Gastrocnemius medialis (tissue), 4 donors: ENCODE measurements at regions not wholly inside any gene's neighbourhood (a gene's known extent, or its start where the extent isn't known, plus 50 kb on each side); places are given as distances from the start of the nearest gene placed in this dataset.

Experiments
- ATAC-seq, 2 donors: fragments of 150-250 bp; one replicate each; pipeline ENCODE4 v1.9.1; 2016
- DNase-seq, 2 donors: peaks; one replicate each; pipeline ENCODE4 v3.0.0-alpha.2; 2019
- H3K27ac ChIP-seq, 4 donors: fragments of 200-600 bp; sonication (generic); 1 replicate in 1 of 4; 2 replicates in 3 of 4; pipeline ENCODE4 v1.5.1; 2016 to 2018; ENCODE audit warnings: mild to moderate bottlenecking in 2 of 4, moderate library complexity in 1 of 4
- H3K27me3 ChIP-seq, 3 donors: fragments of 200-600 bp; sonication (generic) in 2 of 3; 1 replicate in 1 of 3; 2 replicates in 2 of 3; pipeline versions ENCODE4 v1.5.1 to v1.6.0; 2016 to 2019; ENCODE audit warnings: mild to moderate bottlenecking in 1 of 3, moderate library complexity in 1 of 3
- H3K36me3 ChIP-seq, 2 donors: fragments of 200-600 bp; sonication (generic) in 1 of 2; one replicate each; pipeline ENCODE4 v1.5.1; 2017 to 2018
- H3K4me1 ChIP-seq, 2 donors: fragments of 200-600 bp; sonication (generic) in 1 of 2; one replicate each; pipeline ENCODE4 v1.5.1; 2016 to 2017; ENCODE audit warnings: mild to moderate bottlenecking in 2 of 2
- H3K4me3 ChIP-seq, 4 donors: fragments of 200-600 bp; sonication (generic) in 3 of 4; 1 replicate in 1 of 4; 2 replicates in 3 of 4; pipeline ENCODE4 v1.5.1; 2016 to 2019; ENCODE audit warnings: mild to moderate bottlenecking in 2 of 4
- H3K9me3 ChIP-seq, 3 donors: fragments of 200-600 bp; sonication (generic) in 2 of 3; 1 replicate in 1 of 3; 2 replicates in 2 of 3; pipeline ENCODE4 v1.5.1; 2016 to 2019
- CTCF ChIP-seq, 5 experiments: fragments of 450-650 bp in 3 of 5; fragments of 200-600 bp in 2 of 5; sonication (generic) in 2 of 5; IDR thresholded peaks in 4 of 5; conservative IDR thresholded peaks in 1 of 5; 1 replicate in 4 of 5; 2 replicates in 1 of 5; pipeline ENCODE4 v1.5.1; 2016 to 2019; ENCODE audit warnings: antibody characterized with exemption in 5 of 5, mild to moderate bottlenecking in 3 of 5, moderate library complexity in 3 of 5
- POLR2A ChIP-seq, 2 donors: fragments of 450-650 bp; IDR thresholded peaks; one replicate each; pipeline ENCODE4 v1.6.1; 2017; ENCODE audit warnings: antibody characterized with exemption in 2 of 2, mild to moderate bottlenecking in 2 of 2, moderate library complexity in 2 of 2
- in situ Hi-C, 4 donors: fragments of 200-750 bp; cut with MboI; loops; one replicate each; pipeline versions ENCODE4 v1.15.0 to v1.8.0; 2017; ENCODE audit warnings: low sequenced_read_pairs in 4 of 4
- intact Hi-C: fragments of 100-400 bp; cut with DNase I; formaldehyde crosslinking; loops from one replicate; pipeline ENCODE4 v1.15.1; 2023; ENCODE audit warnings: low total_unique reads

GRCh38 chr21:27819299-27819698, 852.4 kb upstream of the ADAMTS5 start:
- no peaks in the 10 kb centered on the region for H3K36me3 ChIP-seq
- ATAC-seq (no peak), DNase-seq (no peak)
- intact Hi-C loops, result no loop called here
- H3K27ac ChIP-seq, result no peak overlapping the region
- H3K4me3 ChIP-seq, result no peak overlapping the region
- H3K4me1 ChIP-seq, result peaks cover 7 to 17% of the 10 kb centered on the region in 2 donors
- H3K9me3 ChIP-seq, result no peaks in the 10 kb centered on the region
- TF ChIP-seq POLR2A (IDR thresholded peaks at IDR 0.05) (no peak), CTCF (IDR thresholded peaks at IDR 0.05 in 4 of 5, conservative IDR thresholded peaks at IDR 0.05 in 1 of 5) (no peak)
- no peaks in the 10 kb centered on the region for H3K27me3 ChIP-seq
- in situ Hi-C loops, result no loop called here

GRCh38 chr21:27818847-27819246, 852.0 kb upstream of the ADAMTS5 start:
- no peaks in the 10 kb centered on the region for H3K27me3 ChIP-seq

GRCh38 chr21:27817902-27818623, 851.2 kb upstream of the ADAMTS5 start:
- Histone ChIP-seq H3K27me3 (no peaks in the 10 kb centered on the region), H3K27ac (peak overlapping the region in 3 of 4 donors; percentile 43 to 50 (median 46)), H3K4me1 (peaks cover 7 to 17% of the 10 kb centered on the region in 2 donors), H3K36me3 (no peaks in the 10 kb centered on the region), H3K9me3 (no peaks in the 10 kb centered on the region), H3K4me3 (no peak overlapping the region)
- TF ChIP-seq POLR2A (IDR thresholded peaks at IDR 0.05) (no peak), CTCF (IDR thresholded peaks at IDR 0.05 in 4 of 5, conservative IDR thresholded peaks at IDR 0.05 in 1 of 5) (no peak)
- in situ Hi-C loops, result no loop called here
- ATAC-seq, result peak; percentile 39 to 89
- DNase-seq, result no peak
- intact Hi-C loops, result no loop called here

More at GRCh38 chr21:27818847-27819246, 852.0 kb upstream of the ADAMTS5 start:
- peak overlapping the region in 1 of 4 donors; percentile 43 for H3K27ac ChIP-seq
- DNase-seq, result no peak
- in situ Hi-C loops (no loop called here), intact Hi-C loops (no loop called here)
- peaks cover 7 to 17% of the 10 kb centered on the region in 2 donors for H3K4me1 ChIP-seq
- no peaks in the 10 kb centered on the region for H3K36me3 ChIP-seq
- no peak for ATAC-seq
- no peaks in the 10 kb centered on the region for H3K9me3 ChIP-seq
- no peak overlapping the region for H3K4me3 ChIP-seq
- TF ChIP-seq CTCF (IDR thresholded peaks at IDR 0.05 in 4 of 5, conservative IDR thresholded peaks at IDR 0.05 in 1 of 5), result no peak
- no peak for TF ChIP-seq POLR2A (IDR thresholded peaks at IDR 0.05)

GRCh38 chr21:27817074-27817473, 850.2 kb upstream of the ADAMTS5 start:
- Histone ChIP-seq H3K27me3 (no peaks in the 10 kb centered on the region), H3K36me3 (no peaks in the 10 kb centered on the region), H3K27ac (no peak overlapping the region), H3K4me1 (peaks cover 7 to 17% of the 10 kb centered on the region in 2 donors), H3K4me3 (no peak overlapping the region), H3K9me3 (no peaks in the 10 kb centered on the region)
- TF ChIP-seq POLR2A (IDR thresholded peaks at IDR 0.05), result no peak
- no peak for TF ChIP-seq CTCF (IDR thresholded peaks at IDR 0.05 in 4 of 5, conservative IDR thresholded peaks at IDR 0.05 in 1 of 5)
- in situ Hi-C loops (no loop called here), intact Hi-C loops (no loop called here)
- DNase-seq, result no peak
- no peak for ATAC-seq
